ENCODE measurements at regions not wholly inside any gene's neighbourhood (a gene's known extent, or its start where the extent isn't known, plus 50 kb on each side); places are given as distances from the start of the nearest gene placed in this dataset.

DNA sequence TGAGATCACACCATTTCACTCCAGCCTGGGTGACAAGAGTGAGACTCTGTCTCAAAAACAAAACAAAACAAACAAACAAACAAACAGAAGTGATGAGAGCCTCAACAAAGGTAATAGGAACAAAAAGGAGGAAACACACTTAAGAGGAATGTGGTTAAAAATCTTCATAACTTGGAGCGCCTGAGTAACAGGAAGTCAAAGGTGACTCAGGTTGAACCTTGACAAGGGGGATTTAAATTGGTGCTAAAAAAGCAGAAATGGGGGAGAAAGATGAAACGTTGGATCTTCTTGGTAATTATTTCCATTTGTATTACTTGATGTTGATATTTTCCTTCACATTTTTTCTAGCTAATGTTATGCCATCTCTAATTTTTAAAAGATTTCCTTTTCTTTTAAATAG lies 318.5 kb upstream of the TCF4 start:
- H3K27me3 ChIP-seq (ENCODE audit: insufficient read depth, low read length): no peaks in the 10 kb centered on the region
- no peak for DNase-seq (ENCODE audit: insufficient read length, low spot score, missing footprints)
- peaks cover 11% of the 10 kb centered on the region for H3K4me1 ChIP-seq (ENCODE audit: insufficient read depth, low read length)
- H3K79me2 ChIP-seq (ENCODE audit: insufficient read depth, low read length): no peaks in the 10 kb centered on the region
- H2AFZ ChIP-seq (ENCODE audit: low read length): no peak overlapping the region
- H3K9me3 ChIP-seq (ENCODE audit: low read depth, low read length): no peaks in the 10 kb centered on the region
- no peaks in the 10 kb centered on the region for H4K20me1 ChIP-seq (ENCODE audit: insufficient read depth, low read length)
- H3K36me3 ChIP-seq (ENCODE audit: insufficient read depth, low read length): no peaks in the 10 kb centered on the region
- TF ChIP-seq, protein P1, sequence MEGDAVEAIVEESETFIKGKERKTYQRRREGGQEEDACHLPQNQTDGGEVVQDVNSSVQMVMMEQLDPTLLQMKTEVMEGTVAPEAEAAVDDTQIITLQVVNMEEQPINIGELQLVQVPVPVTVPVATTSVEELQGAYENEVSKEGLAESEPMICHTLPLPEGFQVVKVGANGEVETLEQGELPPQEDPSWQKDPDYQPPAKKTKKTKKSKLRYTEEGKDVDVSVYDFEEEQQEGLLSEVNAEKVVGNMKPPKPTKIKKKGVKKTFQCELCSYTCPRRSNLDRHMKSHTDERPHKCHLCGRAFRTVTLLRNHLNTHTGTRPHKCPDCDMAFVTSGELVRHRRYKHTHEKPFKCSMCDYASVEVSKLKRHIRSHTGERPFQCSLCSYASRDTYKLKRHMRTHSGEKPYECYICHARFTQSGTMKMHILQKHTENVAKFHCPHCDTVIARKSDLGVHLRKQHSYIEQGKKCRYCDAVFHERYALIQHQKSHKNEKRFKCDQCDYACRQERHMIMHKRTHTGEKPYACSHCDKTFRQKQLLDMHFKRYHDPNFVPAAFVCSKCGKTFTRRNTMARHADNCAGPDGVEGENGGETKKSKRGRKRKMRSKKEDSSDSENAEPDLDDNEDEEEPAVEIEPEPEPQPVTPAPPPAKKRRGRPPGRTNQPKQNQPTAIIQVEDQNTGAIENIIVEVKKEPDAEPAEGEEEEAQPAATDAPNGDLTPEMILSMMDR (IDR thresholded peaks at IDR 0.05; ENCODE audit: extremely low read depth, low read depth, low read length): no peak
- no peak overlapping the region for H3K4me3 ChIP-seq (ENCODE audit: insufficient read depth, low read length)
- no peak overlapping the region for H3K4me2 ChIP-seq (ENCODE audit: insufficient read depth, low read length)
- no peak overlapping the region for H3K27ac ChIP-seq (ENCODE audit: low read depth, low read length)

DNA sequence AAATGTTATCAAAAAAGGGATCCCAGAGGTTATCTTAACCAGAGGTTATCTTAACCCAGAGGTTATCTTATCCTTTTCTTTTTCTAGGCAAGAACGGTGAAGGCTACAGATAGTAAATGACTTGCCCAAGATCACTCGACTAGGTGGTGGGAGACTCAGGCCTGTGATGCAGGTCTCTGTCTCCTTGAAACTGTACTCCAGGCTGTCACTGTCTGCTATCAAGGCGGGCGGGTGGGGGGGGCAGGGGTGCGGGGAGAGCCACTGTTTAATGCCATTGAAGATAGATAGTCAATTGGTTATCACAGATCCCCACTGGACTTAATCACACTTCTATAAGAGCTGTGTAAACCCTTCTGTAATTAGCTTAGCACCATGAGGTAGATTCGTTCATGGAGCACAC lies 315.9 kb upstream of the TCF4 start:
- H3K4me3 ChIP-seq (ENCODE audit: insufficient read depth, low read length): no peak overlapping the region
- no peak overlapping the region for H3K4me2 ChIP-seq (ENCODE audit: insufficient read depth, low read length)
- no peak overlapping the region for H2AFZ ChIP-seq (ENCODE audit: low read length)
- no peak for DNase-seq (ENCODE audit: insufficient read length, low spot score, missing footprints)
- no peaks in the 10 kb centered on the region for H3K27me3 ChIP-seq (ENCODE audit: insufficient read depth, low read length)
- TF ChIP-seq, protein P1 (IDR thresholded peaks at IDR 0.05; ENCODE audit: extremely low read depth, low read depth, low read length): no peak
- no peaks in the 10 kb centered on the region for H3K36me3 ChIP-seq (ENCODE audit: insufficient read depth, low read length)
- no peak overlapping the region for H3K27ac ChIP-seq (ENCODE audit: low read depth, low read length)
- no peaks in the 10 kb centered on the region for H3K79me2 ChIP-seq (ENCODE audit: insufficient read depth, low read length)
- H3K9me3 ChIP-seq (ENCODE audit: low read depth, low read length): no peaks in the 10 kb centered on the region
- H4K20me1 ChIP-seq (ENCODE audit: insufficient read depth, low read length): no peaks in the 10 kb centered on the region
- peaks cover 26% of the 10 kb centered on the region for H3K4me1 ChIP-seq (ENCODE audit: insufficient read depth, low read length)

DNA sequence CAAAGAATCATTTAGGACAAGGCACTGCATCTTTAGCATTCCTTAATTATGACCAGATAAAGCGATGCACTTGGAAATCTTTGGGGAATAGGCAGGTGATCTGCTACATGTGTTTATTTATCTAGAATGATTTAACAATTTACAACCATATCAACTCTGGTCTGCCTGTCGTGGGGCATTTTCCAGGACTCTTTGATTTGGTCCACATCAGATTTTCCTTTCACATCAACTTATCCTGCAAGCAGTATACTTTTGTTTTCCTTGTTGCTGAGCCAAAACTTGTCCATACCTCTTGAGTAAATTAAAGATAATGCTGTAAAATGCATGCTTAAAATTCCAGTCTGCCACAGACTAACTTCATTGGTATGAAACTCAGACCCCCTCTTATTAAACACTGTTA lies 312.4 kb upstream of the TCF4 start:
- no peak overlapping the region for H3K4me3 ChIP-seq (ENCODE audit: insufficient read depth, low read length)
- TF ChIP-seq, protein P1 (IDR thresholded peaks at IDR 0.05; ENCODE audit: extremely low read depth, low read depth, low read length): no peak
- no peaks in the 10 kb centered on the region for H3K9me3 ChIP-seq (ENCODE audit: low read depth, low read length)
- H3K79me2 ChIP-seq (ENCODE audit: insufficient read depth, low read length): no peaks in the 10 kb centered on the region
- H3K27ac ChIP-seq (ENCODE audit: low read depth, low read length): no peak overlapping the region
- H3K27me3 ChIP-seq (ENCODE audit: insufficient read depth, low read length): no peaks in the 10 kb centered on the region
- H2AFZ ChIP-seq (ENCODE audit: low read length): no peak overlapping the region
- no peaks in the 10 kb centered on the region for H3K36me3 ChIP-seq (ENCODE audit: insufficient read depth, low read length)
- H3K4me2 ChIP-seq (ENCODE audit: insufficient read depth, low read length): peak overlapping the region; percentile 67
- no peaks in the 10 kb centered on the region for H4K20me1 ChIP-seq (ENCODE audit: insufficient read depth, low read length)
- peaks cover 14% of the 10 kb centered on the region for H3K4me1 ChIP-seq (ENCODE audit: insufficient read depth, low read length)
- no peak for DNase-seq (ENCODE audit: insufficient read length, low spot score, missing footprints)

DNA sequence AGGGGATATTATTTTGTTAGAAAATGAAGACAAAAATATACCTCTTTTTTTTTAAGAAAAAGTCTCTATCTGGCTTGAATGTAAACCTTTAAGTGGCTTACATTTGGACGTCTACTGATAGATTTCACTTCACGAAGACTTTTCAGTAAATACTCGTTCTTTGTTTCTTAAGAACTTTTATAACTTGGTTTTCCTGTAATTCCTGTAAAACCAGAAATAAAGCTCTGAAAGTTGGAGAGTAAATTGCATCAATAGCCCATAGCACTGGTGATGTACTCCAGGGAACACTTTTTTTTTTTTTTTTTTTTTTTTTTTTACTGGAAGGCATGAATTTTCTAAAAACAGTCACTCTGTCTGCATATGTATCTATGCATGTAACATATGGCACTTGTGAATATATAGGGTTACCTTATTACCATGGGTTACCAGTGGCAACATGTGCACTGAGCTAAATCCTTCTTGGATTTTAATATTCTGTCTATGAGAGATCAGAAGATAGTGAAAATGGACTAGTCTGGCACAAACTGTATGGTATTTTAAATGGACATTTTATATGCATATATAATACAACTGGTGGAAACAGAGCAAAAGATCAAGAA lies 309.2 kb upstream of the TCF4 start:
- Histone ChIP-seq H3K79me2 (ENCODE audit: insufficient read depth, low read length) (no peaks in the 10 kb centered on the region), H4K20me1 (ENCODE audit: insufficient read depth, low read length) (no peaks in the 10 kb centered on the region), H3K4me3 (ENCODE audit: insufficient read depth, low read length) (no peak overlapping the region), H3K4me1 (ENCODE audit: insufficient read depth, low read length) (peaks cover 14% of the 10 kb centered on the region), H3K4me2 (ENCODE audit: insufficient read depth, low read length) (no peak overlapping the region), H2AFZ (ENCODE audit: low read length) (no peak overlapping the region), H3K36me3 (ENCODE audit: insufficient read depth, low read length) (no peaks in the 10 kb centered on the region), H3K9me3 (ENCODE audit: low read depth, low read length) (no peaks in the 10 kb centered on the region), H3K27ac (ENCODE audit: low read depth, low read length) (no peak overlapping the region), H3K27me3 (ENCODE audit: insufficient read depth, low read length) (no peaks in the 10 kb centered on the region)
- TF ChIP-seq, protein P1 (IDR thresholded peaks at IDR 0.05; ENCODE audit: extremely low read depth, low read depth, low read length): no peak
- DNase-seq (ENCODE audit: insufficient read length, low spot score, missing footprints): no peak

All from osteoblast (primary cell).